ENCODE measurements at regions not wholly inside any gene's neighbourhood (a gene's known extent, or its start where the extent isn't known, plus 50 kb on each side); places are given as distances from the start of the nearest gene placed in this dataset.
"Not testable (repeated sequence)": the region's sequence is repeated elsewhere in the genome, so short reads cannot be mapped to it uniquely, and the experiment has no call there.

DNA sequence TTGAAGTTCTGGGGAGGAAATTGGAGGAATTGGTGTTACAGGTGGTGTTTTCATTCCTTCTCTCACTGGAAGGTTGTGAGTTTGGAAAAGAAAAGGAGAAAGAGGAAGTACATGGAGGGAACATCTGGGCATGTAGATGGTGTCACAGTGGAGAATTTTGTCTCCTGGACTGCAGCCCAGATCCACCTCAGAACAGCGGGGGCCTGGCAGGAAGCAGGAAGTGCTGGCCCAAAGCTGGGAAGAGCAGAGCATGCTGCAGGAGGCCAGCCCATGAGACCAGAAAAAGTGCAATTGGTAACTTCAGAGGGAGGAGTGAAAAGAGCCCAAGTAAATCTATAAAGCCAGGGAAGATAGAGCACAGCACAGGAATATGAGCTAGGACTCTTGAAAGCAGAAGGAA is 227.0 kb downstream of the BCL2L11 start:
- H3K27ac Mint-ChIP-seq; H3K27me3 Mint-ChIP-seq (ENCODE audit: low read depth); H3K4me1 Mint-ChIP-seq (ENCODE audit: low read depth); H3K4me3 Mint-ChIP-seq; CTCF ChIA-PET; H3K9me3 Mint-ChIP-seq; H3K36me3 Mint-ChIP-seq (ENCODE audit: low read depth); intact Hi-C loops (cut with micrococcal nuclease); DNase-seq: not testable (repeated sequence)

DNA sequence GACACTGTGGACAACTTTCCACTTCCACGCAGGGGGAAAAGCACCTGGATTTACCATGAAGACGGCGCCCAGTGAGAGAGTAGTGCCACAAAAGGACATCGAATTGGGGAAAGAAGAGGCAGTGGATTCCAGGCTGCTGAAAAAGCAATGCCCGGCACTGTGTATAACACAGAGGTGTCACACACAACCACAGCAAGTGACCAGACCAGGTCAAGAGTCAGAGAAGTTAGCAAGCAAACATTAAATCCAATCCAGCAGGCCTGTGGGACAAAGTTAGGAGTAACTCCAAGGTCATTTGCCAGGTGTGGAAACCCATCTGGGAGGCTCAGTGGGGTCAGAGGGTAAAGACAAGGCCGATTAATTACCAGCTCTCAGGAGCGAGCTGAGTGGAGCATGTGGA is 227.6 kb downstream of the BCL2L11 start:
- intact Hi-C loops (cut with micrococcal nuclease); H3K4me3 Mint-ChIP-seq; H3K4me1 Mint-ChIP-seq (ENCODE audit: low read depth); DNase-seq; H3K27me3 Mint-ChIP-seq (ENCODE audit: low read depth); H3K27ac Mint-ChIP-seq; CTCF ChIA-PET; H3K9me3 Mint-ChIP-seq; H3K36me3 Mint-ChIP-seq (ENCODE audit: low read depth): not testable (repeated sequence)

DNA sequence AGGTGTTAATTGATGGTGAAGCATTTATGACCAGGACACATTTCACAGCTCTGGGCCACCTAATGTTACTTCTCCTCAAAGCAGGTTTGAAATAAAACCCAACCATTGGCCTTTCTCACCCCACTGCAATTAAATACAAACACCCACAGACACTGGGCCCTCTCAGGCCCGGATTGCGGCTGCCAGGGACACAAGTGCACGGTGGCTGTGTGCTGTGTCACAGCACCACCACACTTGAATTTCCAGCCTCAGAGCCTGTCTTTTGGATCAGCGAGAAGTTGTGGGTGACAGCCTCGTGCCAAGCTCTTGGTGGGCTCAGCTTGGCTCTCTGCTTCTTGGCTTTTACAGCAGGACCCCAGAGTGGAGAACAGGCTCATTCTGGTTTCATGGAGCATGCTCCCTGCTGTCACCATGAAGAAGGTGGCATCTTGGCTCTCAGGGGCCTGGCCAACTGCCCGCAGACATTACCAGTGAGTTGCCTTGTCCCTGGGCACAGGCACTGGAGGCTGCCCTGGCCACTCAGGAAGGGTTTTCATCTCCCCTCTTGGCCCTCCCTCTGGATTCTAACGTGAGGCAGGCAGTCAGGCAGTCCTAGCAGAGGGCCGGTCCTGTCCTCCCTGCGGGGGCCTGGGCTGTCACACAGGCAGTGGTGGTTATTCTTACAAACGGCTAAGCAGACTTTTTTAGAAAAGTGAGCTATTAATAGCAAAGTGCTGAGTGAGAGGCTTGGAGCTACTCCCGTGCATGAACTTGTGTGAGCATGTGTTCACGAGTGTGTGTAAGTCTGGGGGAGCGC is 234.5 kb downstream of the BCL2L11 start:
- intact Hi-C loops (cut with micrococcal nuclease); H3K36me3 Mint-ChIP-seq (ENCODE audit: low read depth); H3K4me1 Mint-ChIP-seq (ENCODE audit: low read depth); CTCF ChIA-PET; H3K4me3 Mint-ChIP-seq; DNase-seq; H3K9me3 Mint-ChIP-seq; H3K27ac Mint-ChIP-seq; H3K27me3 Mint-ChIP-seq (ENCODE audit: low read depth): not testable (repeated sequence)

DNA sequence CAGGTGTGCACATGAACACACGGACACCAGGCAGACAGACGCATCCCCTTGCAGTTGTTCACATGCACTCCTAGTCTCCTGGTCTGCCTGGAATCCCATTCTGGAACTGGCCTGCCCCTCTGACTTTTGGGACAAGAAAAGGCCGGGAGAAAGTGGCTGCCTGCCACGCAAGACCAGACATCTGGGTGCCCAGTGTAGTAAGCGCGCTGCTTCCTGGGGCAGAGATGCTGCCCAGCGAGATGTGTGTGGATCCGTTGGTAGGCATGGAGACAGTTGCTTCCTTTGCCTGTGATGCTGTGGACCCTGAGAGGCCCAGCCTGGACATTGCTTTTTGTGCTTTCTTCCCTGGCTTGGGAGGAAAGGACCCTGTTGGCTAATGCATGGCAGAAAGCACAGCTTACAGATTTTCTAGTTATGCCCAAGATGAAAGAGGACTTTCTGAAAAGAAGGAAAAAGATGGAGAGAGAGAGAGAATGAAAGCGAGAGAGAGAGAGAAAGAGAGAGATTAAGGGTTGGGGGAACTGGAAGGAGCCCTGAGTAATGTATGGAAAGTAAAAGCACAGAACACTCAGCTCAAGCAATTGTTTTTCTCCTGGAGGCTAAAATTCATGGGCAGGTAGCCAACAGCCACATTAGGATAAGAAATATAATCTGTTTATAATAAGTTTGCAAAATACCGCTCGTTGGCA is 235.3 kb downstream of the BCL2L11 start:
- H3K4me1 Mint-ChIP-seq (ENCODE audit: low read depth); H3K4me3 Mint-ChIP-seq; CTCF ChIA-PET; H3K27me3 Mint-ChIP-seq (ENCODE audit: low read depth); H3K9me3 Mint-ChIP-seq; H3K27ac Mint-ChIP-seq; H3K36me3 Mint-ChIP-seq (ENCODE audit: low read depth); intact Hi-C loops (cut with micrococcal nuclease); DNase-seq: not testable (repeated sequence)

DNA sequence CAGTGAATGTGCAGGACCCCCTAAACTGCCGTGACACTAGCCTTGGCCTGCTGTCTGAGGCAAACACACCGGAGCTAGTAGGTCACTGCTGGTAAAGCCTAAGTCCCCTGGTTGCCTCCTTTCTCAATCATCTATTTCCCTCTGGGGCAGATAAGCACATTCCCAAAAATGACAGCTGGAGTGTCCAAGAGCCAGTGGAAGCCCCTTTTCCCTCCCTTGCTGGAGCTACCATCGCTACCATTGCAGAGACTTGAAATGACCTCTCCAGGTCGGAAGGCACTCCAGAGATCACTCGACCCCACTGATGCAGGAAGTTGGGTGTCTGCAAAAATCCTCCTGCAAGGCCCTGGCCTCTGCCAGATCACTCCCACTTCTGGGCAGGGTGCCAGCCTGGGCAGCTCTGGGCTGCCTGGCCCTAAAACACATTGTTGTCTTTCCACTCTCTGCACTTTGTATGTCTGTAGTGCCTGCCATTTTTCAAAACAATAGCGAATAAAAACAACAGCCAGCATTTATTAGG is 235.9 kb downstream of the BCL2L11 start:
- H3K4me3 Mint-ChIP-seq; H3K4me1 Mint-ChIP-seq (ENCODE audit: low read depth); H3K27me3 Mint-ChIP-seq (ENCODE audit: low read depth); H3K36me3 Mint-ChIP-seq (ENCODE audit: low read depth); H3K9me3 Mint-ChIP-seq; intact Hi-C loops (cut with micrococcal nuclease); DNase-seq; H3K27ac Mint-ChIP-seq; CTCF ChIA-PET: not testable (repeated sequence)

DNA sequence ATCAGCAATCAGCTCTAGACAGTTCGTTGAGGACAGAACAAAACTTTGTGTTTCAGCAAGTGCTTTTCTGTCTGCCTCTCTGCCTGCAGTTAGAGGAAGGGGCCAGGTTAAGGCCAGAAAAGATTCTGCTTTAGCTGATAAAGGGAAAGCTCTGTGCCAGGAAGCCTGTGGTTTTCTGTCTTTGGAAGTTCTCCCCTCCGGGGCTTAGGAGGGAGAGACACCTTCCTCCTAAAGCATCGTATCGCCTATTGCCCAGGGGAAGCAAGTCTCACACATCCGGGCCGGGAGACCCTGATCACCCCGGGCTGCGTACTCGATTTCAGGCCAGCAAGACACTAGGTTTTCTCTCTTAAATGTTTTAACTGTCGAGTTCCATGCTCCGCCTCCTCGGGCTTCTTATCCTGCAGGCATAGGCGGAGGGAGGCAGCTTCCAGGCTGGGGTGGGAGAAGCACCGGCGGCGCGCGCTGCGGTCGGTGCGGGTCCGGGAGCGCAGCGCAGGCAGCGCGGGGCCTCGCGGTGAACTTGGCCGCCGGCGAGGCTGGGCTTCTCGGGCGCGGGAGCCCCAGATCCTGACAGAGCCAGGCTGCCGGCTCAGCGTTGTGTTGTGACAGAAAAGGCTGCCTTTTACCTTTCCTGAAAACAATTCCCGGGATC is 245.4 kb downstream of the BCL2L11 start:
- H3K4me1 Mint-ChIP-seq (ENCODE audit: low read depth); H3K9me3 Mint-ChIP-seq; CTCF ChIA-PET; H3K4me3 Mint-ChIP-seq; intact Hi-C loops (cut with micrococcal nuclease); H3K27me3 Mint-ChIP-seq (ENCODE audit: low read depth); DNase-seq; H3K27ac Mint-ChIP-seq; H3K36me3 Mint-ChIP-seq (ENCODE audit: low read depth): not testable (repeated sequence)

DNA sequence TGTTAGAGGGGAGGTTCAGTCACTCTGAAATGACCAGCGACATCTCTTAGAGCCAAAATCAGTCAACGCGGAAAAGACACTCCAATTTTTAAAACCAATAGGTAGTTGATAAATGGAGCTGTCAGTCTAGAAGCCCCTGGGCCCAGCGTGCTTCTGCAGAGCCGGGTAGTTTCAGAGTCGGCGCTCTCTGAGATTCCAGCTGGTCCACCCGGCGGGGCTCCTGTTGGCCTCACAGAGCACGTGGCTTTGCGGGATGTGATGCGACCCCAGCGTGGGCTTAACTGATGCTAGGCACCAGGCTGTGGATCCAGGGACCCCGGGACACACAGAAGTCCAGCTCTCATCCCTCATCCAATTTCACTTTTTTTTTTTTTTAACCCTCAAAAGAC is 245.9 kb downstream of the BCL2L11 start:
- H3K4me3 Mint-ChIP-seq; intact Hi-C loops (cut with micrococcal nuclease); H3K9me3 Mint-ChIP-seq; H3K27me3 Mint-ChIP-seq (ENCODE audit: low read depth); H3K4me1 Mint-ChIP-seq (ENCODE audit: low read depth); H3K36me3 Mint-ChIP-seq (ENCODE audit: low read depth); H3K27ac Mint-ChIP-seq; CTCF ChIA-PET; DNase-seq: not testable (repeated sequence)

DNA sequence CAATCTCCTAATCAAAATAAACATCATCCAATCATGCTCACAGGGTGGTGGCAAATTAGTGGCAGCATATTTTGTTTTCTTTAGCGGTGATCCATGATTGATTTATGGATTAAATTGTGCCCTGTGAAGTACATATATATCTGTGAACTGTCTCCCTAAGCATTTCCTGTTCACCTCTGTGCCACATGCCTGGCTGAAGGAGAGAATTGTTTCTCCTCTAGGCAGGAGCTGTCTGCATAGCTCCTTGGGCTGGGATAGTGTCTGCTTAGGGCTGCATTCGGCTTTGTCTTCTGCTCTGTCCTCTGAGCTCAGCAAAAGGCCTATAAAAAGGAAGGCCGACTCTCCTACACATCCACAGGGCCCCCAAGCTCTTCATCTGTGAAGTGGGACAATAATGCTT is 246.4 kb downstream of the BCL2L11 start:
- H3K27ac Mint-ChIP-seq; H3K9me3 Mint-ChIP-seq; H3K36me3 Mint-ChIP-seq (ENCODE audit: low read depth); CTCF ChIA-PET; intact Hi-C loops (cut with micrococcal nuclease); H3K4me1 Mint-ChIP-seq (ENCODE audit: low read depth); DNase-seq; H3K4me3 Mint-ChIP-seq; H3K27me3 Mint-ChIP-seq (ENCODE audit: low read depth): not testable (repeated sequence)

DNA sequence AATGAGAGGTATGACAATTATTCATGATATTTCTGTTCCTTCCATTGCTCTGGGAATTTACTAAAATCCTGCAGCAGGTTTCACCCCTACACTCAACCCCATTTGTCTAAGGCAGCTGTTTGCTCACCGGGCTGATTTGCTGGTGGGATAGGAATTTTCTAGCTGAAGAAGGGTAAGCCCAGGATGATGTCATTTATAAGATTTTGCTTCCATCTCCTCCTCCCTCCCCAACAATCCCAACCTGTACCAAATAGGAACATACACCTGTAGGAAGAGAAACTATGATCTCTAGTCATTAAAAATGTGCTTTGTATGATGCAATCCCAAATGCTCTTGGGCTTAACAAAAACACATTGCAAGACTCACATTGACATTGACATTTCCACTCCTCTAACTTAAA is 247.2 kb downstream of the BCL2L11 start:
- CTCF ChIA-PET = not testable (repeated sequence)

DNA sequence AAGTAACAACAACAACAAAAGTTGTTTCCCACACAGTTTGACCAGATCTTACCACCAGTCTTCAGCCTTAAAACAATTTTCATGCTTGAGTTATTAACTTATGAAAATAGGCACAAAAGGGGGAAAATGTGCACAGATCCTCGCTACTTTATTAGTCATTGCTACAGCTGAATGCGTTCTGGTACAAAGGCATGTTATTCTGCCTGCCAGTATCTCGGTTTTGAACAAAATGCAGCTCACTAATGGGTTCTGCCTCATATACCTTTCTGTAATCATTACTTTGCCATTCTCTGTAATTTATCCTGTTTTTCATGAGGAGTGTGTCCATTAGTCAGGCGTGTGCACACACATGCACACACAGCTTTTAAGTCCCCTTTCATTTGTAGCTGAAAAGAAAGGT is 247.6 kb downstream of the BCL2L11 start:
- CTCF ChIA-PET; H3K9me3 Mint-ChIP-seq; H3K27ac Mint-ChIP-seq; H3K27me3 Mint-ChIP-seq (ENCODE audit: low read depth); H3K4me1 Mint-ChIP-seq (ENCODE audit: low read depth); DNase-seq; H3K36me3 Mint-ChIP-seq (ENCODE audit: low read depth); H3K4me3 Mint-ChIP-seq; intact Hi-C loops (cut with micrococcal nuclease): not testable (repeated sequence)

More for the DNA sequence above, 247.2 kb downstream of the BCL2L11 start:
- H3K9me3 Mint-ChIP-seq; H3K27me3 Mint-ChIP-seq (ENCODE audit: low read depth); intact Hi-C loops (cut with micrococcal nuclease); H3K4me3 Mint-ChIP-seq; H3K36me3 Mint-ChIP-seq (ENCODE audit: low read depth); H3K4me1 Mint-ChIP-seq (ENCODE audit: low read depth); DNase-seq; H3K27ac Mint-ChIP-seq: not testable (repeated sequence)

DNA sequence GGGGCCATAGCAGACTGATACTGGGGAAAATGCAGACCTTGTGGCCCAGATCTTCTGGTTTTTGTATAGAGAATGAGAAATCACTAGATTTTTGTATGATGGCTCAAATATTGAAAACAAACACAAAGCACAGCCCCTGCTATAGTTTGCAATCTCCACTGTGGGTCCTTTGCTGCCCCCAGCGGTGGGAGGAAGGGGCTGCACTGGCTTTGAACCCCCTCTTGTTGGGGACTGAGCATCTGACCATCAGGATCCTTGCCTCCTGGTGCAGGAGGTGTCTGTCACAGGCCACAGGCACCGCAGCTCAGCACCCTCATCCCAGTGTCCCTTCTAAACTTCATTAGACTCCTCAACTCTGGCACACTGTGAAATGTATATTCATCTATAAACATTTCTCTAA is 252.3 kb downstream of the BCL2L11 start:
- H3K9me3 Mint-ChIP-seq; intact Hi-C loops (cut with micrococcal nuclease); CTCF ChIA-PET; H3K4me1 Mint-ChIP-seq (ENCODE audit: low read depth); H3K36me3 Mint-ChIP-seq (ENCODE audit: low read depth); H3K27me3 Mint-ChIP-seq (ENCODE audit: low read depth); H3K27ac Mint-ChIP-seq; H3K4me3 Mint-ChIP-seq; DNase-seq: not testable (repeated sequence)

DNA sequence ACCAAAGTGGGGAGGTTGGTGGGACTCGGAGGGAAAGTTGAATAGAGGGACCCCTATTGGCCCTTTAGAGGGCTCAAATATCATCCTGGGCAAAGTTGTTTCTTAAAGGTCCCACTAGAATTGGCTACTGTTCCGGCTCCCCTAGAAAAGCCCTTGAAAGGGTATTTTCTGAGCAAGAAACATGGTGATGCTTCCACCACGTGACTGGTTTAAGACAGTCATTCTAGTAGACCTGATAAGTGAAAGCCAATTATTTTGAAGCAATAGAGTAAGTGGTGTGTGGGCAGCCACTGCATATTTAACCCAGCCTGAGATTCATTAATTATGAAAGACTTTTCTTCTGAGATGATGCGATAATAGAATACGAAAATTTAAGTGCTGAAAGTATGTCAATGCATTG is 253.3 kb downstream of the BCL2L11 start:
- CTCF ChIA-PET; H3K27ac Mint-ChIP-seq; H3K4me1 Mint-ChIP-seq (ENCODE audit: low read depth): not testable (repeated sequence)

DNA sequence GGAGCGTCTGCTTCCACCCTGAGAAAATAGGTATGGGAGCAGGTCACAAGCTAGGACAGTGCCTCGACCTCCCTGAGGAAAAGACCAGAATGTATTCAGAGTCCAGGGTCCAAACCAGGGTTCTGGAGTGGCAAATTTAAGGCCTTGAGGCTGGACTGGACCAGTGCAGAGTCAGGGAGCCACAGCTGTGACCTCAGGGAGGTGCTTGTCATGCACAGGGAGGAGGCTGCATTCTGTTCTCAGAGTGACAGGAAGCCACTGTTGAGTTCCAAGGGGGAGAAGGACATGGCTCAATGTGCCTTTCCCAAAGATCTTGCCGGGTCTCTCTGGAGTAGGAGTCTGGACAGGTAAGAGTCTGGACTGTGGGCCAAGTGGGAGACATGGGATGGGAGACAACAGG is 254.0 kb downstream of the BCL2L11 start:
- H3K9me3 Mint-ChIP-seq; H3K4me1 Mint-ChIP-seq (ENCODE audit: low read depth); H3K36me3 Mint-ChIP-seq (ENCODE audit: low read depth); H3K4me3 Mint-ChIP-seq; intact Hi-C loops (cut with micrococcal nuclease); CTCF ChIA-PET; H3K27ac Mint-ChIP-seq; H3K27me3 Mint-ChIP-seq (ENCODE audit: low read depth); DNase-seq: not testable (repeated sequence)

More for the DNA sequence above, 253.3 kb downstream of the BCL2L11 start:
- H3K9me3 Mint-ChIP-seq; H3K4me3 Mint-ChIP-seq; intact Hi-C loops (cut with micrococcal nuclease); H3K36me3 Mint-ChIP-seq (ENCODE audit: low read depth); DNase-seq; H3K27me3 Mint-ChIP-seq (ENCODE audit: low read depth): not testable (repeated sequence)
